GM18511 (cell line): ENCODE measurements at regions not wholly inside any gene's neighbourhood (a gene's known extent, or its start where the extent isn't known, plus 50 kb on each side); places are given as distances from the start of the nearest gene placed in this dataset.

Source experiments
- ATAC-seq: cut with Tn5 transposase; IDR thresholded peaks from one replicate; pipeline ENCODE4 v1.9.1; 2021; ENCODE audit warnings: mild to moderate bottlenecking, moderate library complexity; ENCODE audit not compliant: unreplicated experiment

DNA sequence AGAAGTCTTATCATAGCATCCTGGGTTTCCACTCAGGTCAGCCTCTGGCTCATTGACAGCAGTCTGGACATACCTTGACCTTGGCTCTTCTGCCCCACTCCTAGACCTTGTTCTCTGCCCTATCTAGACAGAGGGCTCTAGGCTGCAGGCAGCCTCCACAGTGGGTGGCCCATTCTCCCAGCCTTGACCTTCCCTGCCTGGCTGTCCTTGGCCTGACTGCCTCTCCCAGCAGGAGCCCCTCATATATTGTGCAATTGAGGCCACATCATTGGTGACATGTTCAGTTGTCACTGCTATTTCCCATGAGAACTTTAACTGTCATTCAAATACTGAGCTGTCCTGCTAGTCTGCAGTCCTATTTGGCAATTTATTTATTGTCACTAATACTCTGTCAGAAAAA lies 503.4 kb downstream of the PLXNA4 start:
- no peak for ATAC-seq

GRCh38 chr7:132072165-132072564 lies 504.1 kb downstream of the PLXNA4 start:
- ATAC-seq = no peak

GRCh38 chr7:132069306-132069705 lies 507.0 kb downstream of the PLXNA4 start:
- ATAC-seq = no peak

- no peak for ATAC-seq
Observed at GRCh38 chr7:132066761-132067171, 509.5 kb downstream of the PLXNA4 start.

DNA sequence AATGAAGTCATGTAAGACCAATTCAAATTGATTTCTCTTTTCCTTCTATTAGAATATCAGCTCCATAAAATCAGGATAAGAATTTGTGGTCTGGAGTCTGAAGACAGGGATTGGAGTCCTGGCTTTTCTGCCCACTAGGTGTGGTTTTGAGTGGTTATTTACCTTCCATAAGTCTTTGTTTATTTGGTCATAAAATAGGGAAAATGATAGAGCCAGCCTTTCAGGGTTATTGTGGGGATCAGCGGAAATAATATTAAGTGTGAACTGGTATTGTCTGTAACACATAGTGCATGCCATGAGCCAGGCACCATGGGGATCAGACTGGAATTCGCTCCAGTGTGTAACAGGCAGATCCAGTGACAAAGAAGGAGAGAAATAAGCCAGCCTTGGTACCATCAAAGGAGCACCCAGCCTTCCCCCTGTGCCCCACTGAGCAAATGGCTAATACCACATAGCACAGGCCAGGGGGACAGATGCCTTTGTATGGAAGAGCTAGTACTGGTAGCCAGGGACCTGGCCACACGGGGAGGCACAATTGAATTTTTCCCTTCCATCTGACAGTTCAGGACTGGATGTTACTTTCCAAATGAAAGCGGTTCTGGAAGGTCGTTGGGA lies 509.7 kb upstream of the PODXL start:
- ATAC-seq = no peak

GRCh38 chr7:132065193-132065988 lies 509.0 kb upstream of the PODXL start:
- ATAC-seq = no peak

DNA sequence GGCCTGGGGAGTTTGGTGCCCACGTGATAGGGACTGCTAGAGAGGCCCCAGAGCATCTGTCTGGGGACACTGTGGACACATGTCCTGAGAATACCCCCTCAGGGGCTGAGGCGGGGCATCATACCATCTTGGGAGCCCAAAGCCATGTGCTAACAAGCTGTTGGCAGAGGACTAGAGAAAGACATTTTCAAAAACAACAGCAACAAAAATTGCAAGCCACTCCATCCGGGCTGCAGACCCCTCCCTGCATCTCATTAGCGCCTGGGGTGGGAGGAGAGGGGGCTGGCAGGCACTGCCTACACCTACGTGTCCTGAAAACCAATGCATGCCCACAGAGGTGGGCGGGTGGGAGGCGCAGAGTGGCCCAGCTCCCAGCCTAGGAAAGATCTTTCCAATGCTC lies 507.4 kb upstream of the PODXL start:
- no peak for ATAC-seq

DNA sequence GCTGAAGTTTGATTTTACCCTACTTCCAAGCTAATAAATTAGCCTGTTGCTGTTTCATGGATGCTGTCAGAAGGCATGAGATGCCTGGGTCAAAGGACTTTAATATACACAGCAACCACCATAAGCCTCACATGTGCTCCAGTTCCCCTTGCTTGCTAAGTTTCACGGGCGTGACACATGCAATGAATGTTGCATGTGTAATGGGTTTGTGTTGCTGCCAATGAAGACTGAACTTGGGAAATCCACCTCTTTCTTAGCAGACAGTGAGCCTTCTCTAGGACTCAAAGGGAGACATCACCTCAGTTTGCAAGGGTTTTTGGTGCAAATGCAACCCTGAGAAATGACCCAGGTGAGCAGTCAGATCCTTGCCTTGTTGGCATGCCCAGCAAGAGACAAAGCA lies 505.5 kb upstream of the PODXL start:
- no peak for ATAC-seq

GRCh38 chr7:132059141-132059540 lies 502.7 kb upstream of the PODXL start:
- peak; percentile 60 for ATAC-seq

DNA sequence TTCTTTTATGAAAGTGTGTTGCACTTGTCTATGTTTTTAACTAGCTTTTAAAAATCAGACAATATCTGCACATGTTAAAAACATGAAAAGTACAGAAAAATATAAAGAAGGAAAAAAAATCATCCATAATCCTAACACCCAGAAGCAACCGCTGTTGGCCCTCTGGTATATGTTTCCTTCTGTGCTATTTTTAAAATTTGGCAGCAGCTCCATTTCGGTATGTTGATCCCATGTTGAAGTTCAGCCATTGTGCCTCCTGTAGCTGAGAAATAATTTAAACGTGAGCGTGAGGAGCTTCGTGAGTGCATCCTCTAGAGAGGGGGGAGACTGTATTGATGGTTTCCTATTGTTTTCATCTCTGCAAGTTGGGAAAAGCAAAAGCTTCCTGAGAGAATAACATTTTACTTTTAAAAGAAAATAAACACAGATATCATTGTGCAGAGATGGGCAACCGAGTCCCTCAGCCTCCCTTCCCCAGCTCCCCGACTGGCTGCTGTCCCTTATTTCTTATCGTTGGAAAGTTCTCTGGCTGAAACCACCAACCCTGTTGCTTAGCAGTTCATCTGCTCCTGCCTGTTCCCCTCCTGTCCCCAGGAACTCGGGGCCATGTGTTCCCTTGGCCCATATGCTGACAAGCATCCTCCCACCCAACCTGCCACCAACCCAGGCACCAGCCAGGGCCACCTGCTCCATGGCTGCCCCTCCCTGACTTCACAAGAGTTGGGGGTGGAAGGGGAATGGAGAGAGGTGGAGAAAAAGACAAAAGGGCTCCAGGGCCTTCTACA lies 499.1 kb upstream of the PODXL start:
- no peak for ATAC-seq

DNA sequence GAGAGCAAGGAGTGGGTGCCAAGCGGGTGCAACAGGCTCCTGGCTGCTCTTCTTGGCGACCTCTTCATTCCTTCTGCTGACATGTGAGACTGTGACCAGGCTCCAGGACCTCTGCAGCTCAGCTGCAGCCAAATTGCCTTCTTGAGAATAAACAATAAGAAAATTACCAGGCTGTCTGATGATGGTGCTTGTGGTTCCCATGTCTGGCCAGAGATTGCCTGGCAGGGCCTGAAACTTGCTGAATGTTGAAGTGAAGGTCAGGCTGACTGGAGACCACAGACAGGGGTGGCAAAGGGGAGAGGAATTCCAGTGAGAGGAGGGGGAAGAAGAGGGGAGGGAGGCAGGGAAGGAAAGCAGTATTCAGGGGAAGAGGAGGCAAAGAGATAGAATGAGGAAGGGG lies 497.4 kb upstream of the PODXL start:
- ATAC-seq = no peak

DNA sequence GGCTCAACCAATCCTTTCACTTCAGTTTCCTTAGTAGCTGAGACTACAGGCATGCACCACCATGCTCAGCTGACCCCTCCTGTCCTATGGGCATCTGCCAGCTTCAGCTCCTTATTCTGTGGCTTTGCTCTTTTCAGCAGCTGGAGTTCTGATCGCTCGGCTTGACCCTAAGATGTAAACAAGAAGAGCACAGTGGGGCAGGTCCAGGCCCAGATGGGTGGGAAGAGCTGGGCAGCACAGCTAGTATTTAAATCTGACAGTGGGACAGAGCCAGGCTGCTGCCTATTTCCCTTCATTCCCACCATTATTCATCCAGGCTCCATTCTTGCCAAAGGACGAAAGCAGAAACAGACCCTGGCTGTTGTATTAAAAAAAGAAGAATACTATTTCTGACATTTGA lies 494.9 kb upstream of the PODXL start:
- ATAC-seq = no peak

DNA sequence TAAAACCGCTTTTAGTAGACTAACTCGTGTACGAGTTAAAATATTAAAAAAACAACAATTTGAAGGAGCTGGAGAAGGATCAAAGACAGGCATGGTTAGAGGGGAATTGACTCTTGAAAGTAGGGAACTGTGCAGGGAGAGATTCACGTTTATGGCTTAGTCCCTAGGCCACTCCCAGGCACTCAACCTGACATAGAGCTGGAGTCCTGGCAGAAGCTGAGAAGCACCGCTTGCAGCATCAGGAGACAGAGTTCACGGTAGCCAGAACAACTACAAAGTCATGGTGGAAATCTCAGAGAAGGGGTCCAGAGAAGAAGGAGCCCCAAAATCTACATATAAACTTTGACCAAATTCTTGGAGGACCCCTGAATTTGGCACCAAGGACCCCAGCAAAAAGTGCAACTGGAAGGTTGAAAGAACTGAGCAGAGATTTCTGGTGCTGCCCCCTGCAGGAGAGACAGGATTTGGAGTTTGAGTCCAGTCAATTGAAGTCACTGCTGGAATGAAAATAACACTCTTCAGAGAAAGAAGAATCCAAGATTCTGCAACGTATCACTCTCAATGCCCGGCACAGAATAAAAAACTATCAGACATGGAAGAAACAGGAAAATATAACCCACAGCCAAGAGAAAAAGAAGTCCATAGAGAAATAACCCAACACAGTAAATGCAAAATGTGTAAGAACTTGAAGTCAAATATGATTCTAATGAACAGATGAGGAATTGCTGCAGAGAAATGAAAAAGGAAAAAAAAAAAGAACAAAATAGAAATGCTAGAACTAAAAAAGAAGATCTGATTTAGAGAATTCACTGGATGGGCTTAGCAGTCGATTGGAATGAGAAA lies 493.3 kb upstream of the PODXL start:
- ATAC-seq = no peak

DNA sequence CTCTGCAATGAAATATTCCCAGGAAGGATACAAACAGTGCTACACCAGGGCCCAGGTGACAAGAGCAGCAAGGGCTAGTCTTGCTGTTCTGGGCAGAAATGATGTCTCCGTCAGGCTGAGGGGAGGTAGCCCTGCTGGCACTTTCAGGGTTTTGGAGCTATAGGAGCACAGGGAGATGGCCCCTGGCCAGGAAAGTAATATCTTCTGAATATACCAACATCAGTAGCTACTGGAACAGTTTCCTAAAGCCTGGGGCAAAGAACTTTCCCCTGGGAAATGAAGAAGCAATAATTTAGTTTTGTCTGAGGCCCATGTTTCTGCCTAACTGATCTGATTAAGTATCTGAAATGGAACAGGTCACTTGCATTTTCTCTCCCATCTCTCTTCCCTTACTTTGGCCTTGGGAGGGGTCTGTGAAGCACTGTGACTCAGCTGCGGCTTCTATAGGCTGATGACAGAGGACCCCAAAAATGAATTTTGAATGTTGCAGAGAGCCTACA lies 489.1 kb upstream of the PODXL start:
- no peak for ATAC-seq

- no peak for ATAC-seq
Observed at GRCh38 chr7:132045002-132045401, 488.6 kb upstream of the PODXL start.

DNA sequence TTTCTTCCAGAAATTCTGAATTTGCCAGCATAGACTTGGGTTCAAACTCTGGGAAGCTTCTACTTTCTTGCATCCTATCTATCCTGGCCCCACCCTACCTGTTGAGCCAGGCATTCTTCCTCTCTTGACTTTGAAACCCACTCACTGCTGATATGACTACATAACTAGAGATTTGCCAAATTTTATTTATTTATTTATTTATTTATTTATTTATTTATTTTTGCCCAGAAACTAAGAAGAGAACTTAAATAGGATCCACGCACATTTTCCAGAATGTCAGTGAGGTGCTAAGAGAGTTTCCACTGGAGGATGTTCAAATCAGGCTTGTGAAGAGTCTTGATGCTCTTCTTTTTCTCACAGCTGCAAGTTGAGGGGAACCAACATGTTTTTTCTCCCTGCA lies 487.8 kb upstream of the PODXL start:
- no peak for ATAC-seq

GRCh38 chr7:132041108-132041507 lies 484.7 kb upstream of the PODXL start:
- ATAC-seq = no peak

- no peak for ATAC-seq
Observed at GRCh38 chr7:132035517-132036362, 479.3 kb upstream of the PODXL start.

GRCh38 chr7:132034748-132035416 lies 478.5 kb upstream of the PODXL start:
- no peak for ATAC-seq
